T-helper 2 cell treated with Interferon-gamma antibody and Interleukin-4, amounts not matched to agents 100 ng/mL and 5 ng/mL, for 36 hours (primary cell): ENCODE measurements at regions not wholly inside any gene's neighbourhood (a gene's known extent, or its start where the extent isn't known, plus 50 kb on each side); places are given as distances from the start of the nearest gene placed in this dataset.

ENCODE experiments used
- intact Hi-C: fragments of 100-400 bp; cut with micrococcal nuclease; formaldehyde crosslinking; loops from one replicate; pipeline ENCODE4 v1.15.1; 2023

DNA sequence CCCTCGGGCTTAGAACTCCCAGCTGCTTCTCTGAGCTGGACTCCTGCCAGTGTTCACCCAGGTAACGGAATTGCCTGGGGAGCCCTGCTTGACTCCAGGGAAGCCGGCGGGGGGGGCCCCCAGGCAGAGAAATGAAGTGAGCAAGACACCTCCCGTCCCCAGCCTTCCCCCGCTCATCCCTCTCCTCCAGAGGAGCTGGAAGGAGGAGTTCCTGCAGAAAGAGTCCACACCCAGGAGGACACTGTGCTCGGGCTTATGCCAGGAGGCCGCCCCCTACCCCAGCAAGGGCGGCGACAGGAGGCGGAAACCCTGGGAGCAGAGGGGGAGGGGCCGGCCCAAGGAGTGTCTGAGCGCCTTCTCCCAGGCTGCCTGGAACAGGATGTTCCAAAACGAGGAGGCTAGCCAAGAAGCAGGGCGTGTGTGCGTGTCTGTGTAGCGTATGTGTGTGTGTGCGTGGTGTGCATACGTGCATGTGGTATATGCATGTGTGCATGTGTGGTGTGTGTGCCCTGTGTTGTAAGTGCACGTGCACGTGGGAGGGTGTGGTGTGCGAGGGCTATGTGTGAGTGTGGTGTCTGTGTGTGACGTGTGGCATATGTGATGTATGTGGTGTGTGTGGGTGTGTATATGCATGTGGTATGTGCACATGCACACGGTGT is 511.3 kb downstream of the SHQ1 start:
- intact Hi-C loops = no loop called here

DNA sequence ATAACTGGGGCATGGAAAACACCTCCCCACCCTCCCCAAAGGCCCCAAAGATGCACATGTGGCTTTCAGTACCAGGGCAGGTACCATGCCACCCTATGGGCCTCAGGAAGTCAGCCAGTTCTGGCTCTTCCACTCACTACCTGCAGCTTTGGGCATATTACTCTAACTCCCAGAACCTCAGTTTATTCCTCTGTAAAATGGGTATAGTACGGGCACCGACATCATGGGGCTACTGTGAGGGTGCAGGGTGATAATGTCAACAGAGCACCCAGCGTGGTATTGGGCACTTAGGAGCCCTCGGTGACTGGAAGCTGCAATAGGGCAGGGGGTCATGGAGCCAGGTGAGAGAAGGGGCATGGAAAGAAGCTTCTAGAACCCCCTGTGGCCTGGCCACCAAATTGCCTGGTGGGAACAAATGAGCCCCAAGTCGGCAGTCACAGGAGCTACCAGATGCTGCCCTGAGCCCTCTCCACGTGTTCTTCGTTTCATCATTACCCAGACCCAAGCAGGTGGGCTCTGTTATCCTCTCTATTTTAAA is 512.1 kb downstream of the SHQ1 start:
- intact Hi-C loops = no loop called here

DNA sequence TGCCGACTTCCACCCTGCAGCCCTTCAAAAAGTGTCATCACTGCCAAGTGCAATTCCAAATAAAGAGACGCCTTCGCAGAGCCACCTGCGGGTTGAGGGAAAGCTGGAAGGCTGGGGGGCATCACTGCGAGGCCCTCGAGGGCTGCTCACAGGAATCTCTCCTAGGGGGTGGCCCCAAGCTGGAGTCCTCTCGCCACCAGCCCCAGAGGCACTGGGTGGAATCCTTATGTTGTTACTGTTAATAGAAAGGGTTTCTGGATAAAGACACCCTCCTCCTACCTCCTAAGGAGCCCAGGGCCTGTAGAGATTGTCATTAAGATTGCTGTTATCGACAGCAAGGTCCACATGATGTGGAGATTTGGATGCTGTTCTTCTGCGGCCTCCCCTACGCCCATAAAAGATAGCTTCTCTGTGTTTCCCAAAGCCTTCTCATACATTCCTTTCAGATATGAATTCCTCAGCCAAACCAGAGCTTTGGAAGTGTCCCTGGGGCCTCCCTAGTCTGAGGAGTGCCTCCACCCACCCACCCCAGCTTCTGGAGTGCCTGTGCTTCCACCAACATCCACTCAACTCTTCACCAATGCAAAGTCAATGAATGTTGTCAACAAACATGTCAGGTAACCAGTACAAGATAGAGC is 512.7 kb downstream of the SHQ1 start:
- intact Hi-C loops = no loop called here

- intact Hi-C loops = no loop called here
Observed at GRCh38 chr3:72334681-72335457, 513.4 kb downstream of the SHQ1 start.

DNA sequence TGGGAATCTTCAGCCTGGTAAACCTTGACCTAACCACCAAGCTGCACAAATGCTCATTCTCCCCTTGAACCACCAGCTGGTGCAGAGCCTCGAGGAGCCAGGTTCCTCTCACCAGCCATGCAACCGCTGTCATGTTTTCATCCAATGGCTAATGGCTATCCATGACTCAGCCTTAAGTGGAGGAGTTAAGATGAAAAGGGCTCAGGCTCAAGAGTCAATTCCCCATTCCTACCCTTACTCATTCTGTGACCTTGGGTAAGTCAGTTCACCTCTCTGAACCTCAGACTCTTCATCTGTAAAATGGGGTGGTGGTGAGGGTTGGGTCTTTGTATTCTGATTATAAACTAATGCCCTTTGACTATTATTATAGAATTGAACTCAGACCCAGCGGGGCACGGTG is 515.6 kb downstream of the SHQ1 start:
- intact Hi-C loops = no loop called here

DNA sequence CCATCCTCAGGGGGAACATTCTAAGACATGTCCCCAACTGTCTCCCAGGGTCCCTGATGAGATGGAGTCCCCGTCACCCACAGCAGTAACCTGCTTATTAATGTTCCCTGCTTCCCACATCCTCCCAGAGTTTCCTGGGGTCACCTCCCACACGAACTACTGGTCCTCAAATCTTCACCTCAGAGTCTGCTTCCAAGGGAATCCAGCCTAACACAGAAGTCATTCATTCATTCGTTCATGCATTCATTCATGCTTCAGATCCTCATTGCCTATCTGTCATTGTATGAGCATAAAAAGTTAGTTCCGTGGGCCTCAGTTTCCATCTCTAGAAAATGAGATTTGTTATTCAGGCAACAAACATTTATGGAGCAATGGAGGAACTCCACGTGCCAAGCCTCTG is 516.2 kb downstream of the SHQ1 start:
- intact Hi-C loops = no loop called here

DNA sequence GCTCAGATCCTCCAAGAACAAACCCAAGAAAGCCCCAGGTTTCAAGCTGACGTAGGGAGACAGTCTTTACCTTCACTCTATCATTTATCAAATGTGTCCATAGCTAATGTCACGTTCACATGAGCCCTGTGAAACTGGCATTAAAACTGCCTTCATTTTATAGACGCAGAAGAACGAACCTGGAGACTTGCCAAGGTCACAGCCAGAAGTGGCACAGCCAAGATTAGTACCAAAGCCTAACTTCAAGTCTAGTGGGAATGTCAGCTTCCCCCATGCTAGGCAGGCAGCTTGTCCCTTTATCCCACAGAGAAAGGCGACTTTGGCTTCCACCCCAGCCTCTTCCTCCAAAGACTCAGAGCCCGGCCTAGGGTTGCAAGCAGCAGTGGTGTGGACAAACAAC is 517.2 kb downstream of the SHQ1 start:
- intact Hi-C loops = no loop called here

DNA sequence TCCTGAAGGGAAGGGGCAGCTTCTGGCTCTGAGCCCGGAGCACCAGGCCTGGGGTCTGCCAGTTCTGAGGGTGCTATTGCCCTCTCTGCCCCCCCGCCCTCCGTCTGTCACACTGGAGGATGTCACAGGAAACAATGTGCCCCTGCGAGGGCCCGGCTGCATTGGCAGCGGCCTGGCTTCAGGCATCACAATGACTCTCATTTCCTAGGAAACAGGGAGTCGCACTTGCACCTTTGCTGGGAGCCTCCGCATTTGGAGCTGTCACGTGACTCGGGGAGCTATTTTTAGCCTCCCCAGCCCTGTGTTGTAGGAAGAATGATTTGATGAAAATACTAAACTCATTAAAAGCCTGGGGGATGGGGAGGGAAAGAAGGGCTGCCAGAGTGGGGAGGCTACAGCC is 518.9 kb downstream of the SHQ1 start:
- intact Hi-C loops = no loop called here

- intact Hi-C loops = no loop called here
Observed at GRCh38 chr3:72328755-72329277, 519.4 kb downstream of the SHQ1 start.

DNA sequence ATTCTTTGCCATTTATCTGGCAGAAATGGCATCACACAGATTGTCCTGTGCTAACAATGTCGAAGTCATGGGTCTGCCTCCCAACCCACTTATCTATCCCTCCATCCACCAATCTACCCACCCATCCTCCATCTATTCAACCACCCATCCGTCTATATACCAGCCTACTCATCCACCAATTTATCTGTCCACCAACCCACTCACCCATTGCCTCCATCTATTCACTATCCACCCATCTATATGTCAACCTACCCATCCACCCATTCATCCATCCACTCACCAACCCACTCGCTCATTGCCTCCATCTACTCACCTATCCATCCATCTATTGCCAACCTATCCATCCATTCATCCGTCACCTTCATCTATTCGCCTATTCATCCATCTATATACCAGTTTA is 521.2 kb downstream of the SHQ1 start:
- intact Hi-C loops = no loop called here

- intact Hi-C loops = no loop called here
Observed at GRCh38 chr3:72324253-72324811, 523.9 kb downstream of the SHQ1 start.

GRCh38 chr3:72323773-72324172 is 524.5 kb downstream of the SHQ1 start:
- intact Hi-C loops = no loop called here

GRCh38 chr3:72322264-72322976 is 525.8 kb downstream of the SHQ1 start:
- intact Hi-C loops = no loop called here

- intact Hi-C loops = no loop called here
Observed at GRCh38 chr3:72320955-72321303, 527.3 kb downstream of the SHQ1 start.

- intact Hi-C loops = no loop called here
Observed at GRCh38 chr3:72320095-72320954, 527.9 kb downstream of the SHQ1 start.

GRCh38 chr3:72319194-72320094 is 528.8 kb downstream of the SHQ1 start:
- intact Hi-C loops = no loop called here

GRCh38 chr3:72318504-72319193 is 529.6 kb downstream of the SHQ1 start:
- intact Hi-C loops = no loop called here

DNA sequence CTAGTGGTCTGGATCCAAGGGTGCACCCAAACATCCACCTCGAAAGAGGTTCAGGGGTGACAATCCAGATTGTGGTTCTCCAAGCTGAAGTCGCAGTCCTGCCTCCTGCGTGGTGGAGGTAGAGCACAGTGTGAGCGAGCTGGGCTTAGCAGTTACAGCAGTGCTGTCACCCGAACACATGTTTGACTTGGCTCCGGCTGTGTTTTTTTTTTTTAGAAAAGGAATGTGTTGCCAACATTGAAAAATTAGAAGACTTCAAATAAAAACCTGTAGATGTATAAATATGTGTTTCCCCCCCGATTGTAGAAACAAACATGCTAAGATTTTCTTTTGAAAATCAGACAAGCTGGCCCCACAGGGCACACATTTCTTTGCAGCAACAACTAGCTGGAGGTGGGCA is 530.8 kb downstream of the SHQ1 start:
- intact Hi-C loops = no loop called here
